ENCODE measurements at regions not wholly inside any gene's neighbourhood (a gene's known extent, or its start where the extent isn't known, plus 50 kb on each side); places are given as distances from the start of the nearest gene placed in this dataset.

DNA sequence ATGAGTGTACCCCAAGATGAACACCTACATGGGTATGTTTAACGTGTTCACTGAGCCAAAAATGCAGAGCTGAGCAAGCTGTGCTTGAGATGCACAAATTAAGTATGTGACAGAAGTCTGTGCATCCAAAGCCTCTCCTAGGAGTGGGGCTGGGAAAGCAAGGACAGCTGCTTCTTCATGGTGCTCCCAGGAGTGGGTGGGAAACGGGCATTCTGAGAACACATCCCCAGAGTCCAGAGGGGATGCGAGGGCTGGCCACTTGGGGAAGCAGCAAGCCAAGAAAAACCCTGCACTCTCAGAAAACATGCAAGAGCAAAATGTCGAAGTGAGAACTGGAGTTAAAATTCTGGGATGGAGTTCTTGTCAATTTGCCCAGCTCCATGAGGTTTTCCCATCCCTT, 414.3 kb downstream of the BCAT1 start:
- no peak overlapping the region for H3K27ac ChIP-seq (ENCODE audit: low read length)
- POLR2A ChIA-PET (ENCODE audit: unreplicated experiment), result no interaction called here
- no peak overlapping the region for H2AFZ ChIP-seq (ENCODE audit: low read length)
- H4K20me1 ChIP-seq (ENCODE audit: low read length), result no peaks in the 10 kb centered on the region
- H3K4me3 ChIP-seq (ENCODE audit: low read length), result no peak overlapping the region
- H3K27me3 ChIP-seq (ENCODE audit: low read length), result peaks cover 24% of the 10 kb centered on the region
- ATAC-seq, result no peak
- no peaks in the 10 kb centered on the region for H3K79me2 ChIP-seq (ENCODE audit: low read length)
- no peaks in the 10 kb centered on the region for H3K4me1 ChIP-seq (ENCODE audit: insufficient read depth, low read length)
- no peak overlapping the region for H3K9ac ChIP-seq (ENCODE audit: low read length)
- H3K9me2 ChIP-seq (replicated peaks; ENCODE audit: low read length), result no peaks in the 10 kb centered on the region
- TF ChIP-seq, protein P1, sequence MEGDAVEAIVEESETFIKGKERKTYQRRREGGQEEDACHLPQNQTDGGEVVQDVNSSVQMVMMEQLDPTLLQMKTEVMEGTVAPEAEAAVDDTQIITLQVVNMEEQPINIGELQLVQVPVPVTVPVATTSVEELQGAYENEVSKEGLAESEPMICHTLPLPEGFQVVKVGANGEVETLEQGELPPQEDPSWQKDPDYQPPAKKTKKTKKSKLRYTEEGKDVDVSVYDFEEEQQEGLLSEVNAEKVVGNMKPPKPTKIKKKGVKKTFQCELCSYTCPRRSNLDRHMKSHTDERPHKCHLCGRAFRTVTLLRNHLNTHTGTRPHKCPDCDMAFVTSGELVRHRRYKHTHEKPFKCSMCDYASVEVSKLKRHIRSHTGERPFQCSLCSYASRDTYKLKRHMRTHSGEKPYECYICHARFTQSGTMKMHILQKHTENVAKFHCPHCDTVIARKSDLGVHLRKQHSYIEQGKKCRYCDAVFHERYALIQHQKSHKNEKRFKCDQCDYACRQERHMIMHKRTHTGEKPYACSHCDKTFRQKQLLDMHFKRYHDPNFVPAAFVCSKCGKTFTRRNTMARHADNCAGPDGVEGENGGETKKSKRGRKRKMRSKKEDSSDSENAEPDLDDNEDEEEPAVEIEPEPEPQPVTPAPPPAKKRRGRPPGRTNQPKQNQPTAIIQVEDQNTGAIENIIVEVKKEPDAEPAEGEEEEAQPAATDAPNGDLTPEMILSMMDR (conservative IDR thresholded peaks at IDR 0.05; ENCODE audit: low read depth, low read length), result no peak
- TF ChIP-seq EZH2 (IDR thresholded peaks at IDR 0.05; ENCODE audit: low read length, unreplicated experiment) (no peak), EZH2phosphoT487 (IDR thresholded peaks at IDR 0.05; ENCODE audit: borderline replicate concordance, low read length) (no peak)
- H3K4me2 ChIP-seq (ENCODE audit: low read length), result no peak overlapping the region
- intact Hi-C loops (cut with micrococcal nuclease), result no loop called here
- no peak for DNase-seq
- no peaks in the 10 kb centered on the region for H3F3A ChIP-seq (ENCODE audit: low read length, unreplicated experiment)
- CTCF ChIA-PET, result no interaction called here
- no peaks in the 10 kb centered on the region for H3K9me3 ChIP-seq (ENCODE audit: low read length)
- no TSS peak for BruUV-seq (replicated peaks)
- H3K36me3 ChIP-seq (ENCODE audit: low read depth, low read length), result no peaks in the 10 kb centered on the region

DNA sequence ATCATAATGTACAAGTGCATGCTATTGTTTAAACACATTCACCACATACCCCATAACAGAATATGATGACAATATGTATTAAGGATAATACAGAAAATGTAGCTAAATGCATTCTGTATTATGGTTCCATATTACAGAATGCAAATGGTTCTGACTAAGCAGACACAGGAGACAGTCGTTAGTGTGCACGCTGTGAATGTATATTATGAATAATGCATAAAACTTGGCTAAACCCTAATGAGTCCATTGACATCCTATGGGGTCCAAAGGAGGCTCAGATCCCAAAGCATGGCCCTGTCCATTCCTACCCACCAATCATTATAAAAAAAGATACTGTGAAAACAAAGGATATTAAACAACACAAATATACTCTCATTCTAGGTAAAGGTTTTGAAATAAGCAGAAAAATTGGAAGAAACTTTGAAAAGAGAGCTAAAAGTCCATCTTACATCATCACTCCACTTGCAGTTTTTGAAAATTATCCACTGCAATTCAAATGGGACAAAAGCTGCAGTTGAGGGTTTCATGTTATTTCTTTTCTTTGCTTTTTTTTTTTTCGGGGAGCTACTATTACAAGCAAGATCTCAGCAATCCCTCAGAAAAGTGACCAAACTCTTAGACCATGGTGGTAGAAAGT, 415.1 kb downstream of the BCAT1 start:
- no TSS peak for BruUV-seq (replicated peaks)
- Histone ChIP-seq H3K27ac (ENCODE audit: low read length) (no peak overlapping the region), H3K4me2 (ENCODE audit: low read length) (no peak overlapping the region), H3F3A (ENCODE audit: low read length, unreplicated experiment) (no peaks in the 10 kb centered on the region), H3K27me3 (ENCODE audit: low read length) (peaks cover 31% of the 10 kb centered on the region), H3K79me2 (ENCODE audit: low read length) (no peaks in the 10 kb centered on the region), H3K9ac (ENCODE audit: low read length) (no peak overlapping the region), H3K4me1 (ENCODE audit: insufficient read depth, low read length) (no peaks in the 10 kb centered on the region), H2AFZ (ENCODE audit: low read length) (no peak overlapping the region), H3K4me3 (ENCODE audit: low read length) (no peak overlapping the region), H3K9me3 (ENCODE audit: low read length) (no peaks in the 10 kb centered on the region), H3K9me2 (replicated peaks; ENCODE audit: low read length) (no peaks in the 10 kb centered on the region), H4K20me1 (ENCODE audit: low read length) (no peaks in the 10 kb centered on the region), H3K36me3 (ENCODE audit: low read depth, low read length) (no peaks in the 10 kb centered on the region)
- ChIA-PET CTCF (no interaction called here), POLR2A (ENCODE audit: unreplicated experiment) (no interaction called here)
- intact Hi-C loops (cut with micrococcal nuclease), result no loop called here
- TF ChIP-seq, protein P1 (conservative IDR thresholded peaks at IDR 0.05; ENCODE audit: low read depth, low read length), result no peak
- TF ChIP-seq EZH2phosphoT487 (IDR thresholded peaks at IDR 0.05; ENCODE audit: borderline replicate concordance, low read length) (no peak), EZH2 (IDR thresholded peaks at IDR 0.05; ENCODE audit: low read length, unreplicated experiment) (no peak)
- ATAC-seq, result no peak
- no peak for DNase-seq

- CTCF ChIA-PET, result no interaction called here
- no peaks in the 10 kb centered on the region for H3K79me2 ChIP-seq (ENCODE audit: low read length)
- no peaks in the 10 kb centered on the region for H4K20me1 ChIP-seq (ENCODE audit: low read length)
- TF ChIP-seq, protein P1 (conservative IDR thresholded peaks at IDR 0.05; ENCODE audit: low read depth, low read length), result no peak
- TF ChIP-seq EZH2phosphoT487 (IDR thresholded peaks at IDR 0.05; ENCODE audit: borderline replicate concordance, low read length) (no peak), EZH2 (IDR thresholded peaks at IDR 0.05; ENCODE audit: low read length, unreplicated experiment) (no peak)
- DNase-seq (no peak), ATAC-seq (no peak)
- no peaks in the 10 kb centered on the region for H3K9me3 ChIP-seq (ENCODE audit: low read length)
- no peak overlapping the region for H3K4me2 ChIP-seq (ENCODE audit: low read length)
- H3K4me1 ChIP-seq (ENCODE audit: insufficient read depth, low read length), result no peaks in the 10 kb centered on the region
- H3K9me2 ChIP-seq (replicated peaks; ENCODE audit: low read length), result no peaks in the 10 kb centered on the region
- no peaks in the 10 kb centered on the region for H3K36me3 ChIP-seq (ENCODE audit: low read depth, low read length)
- POLR2A ChIA-PET (ENCODE audit: unreplicated experiment), result no interaction called here
- H3K9ac ChIP-seq (ENCODE audit: low read length), result no peak overlapping the region
- no peak overlapping the region for H3K27ac ChIP-seq (ENCODE audit: low read length)
- H3K4me3 ChIP-seq (ENCODE audit: low read length), result no peak overlapping the region
- no TSS peak for BruUV-seq (replicated peaks)
- intact Hi-C loops (cut with micrococcal nuclease), result no loop called here
- H3K27me3 ChIP-seq (ENCODE audit: low read length), result peaks cover 12% of the 10 kb centered on the region; the same call in 1 of the 2 replicates
- no peaks in the 10 kb centered on the region for H3F3A ChIP-seq (ENCODE audit: low read length, unreplicated experiment)
- H2AFZ ChIP-seq (ENCODE audit: low read length), result no peak overlapping the region
These were observed 418.2 kb downstream of the BCAT1 start for GRCh38 chr12:24530689-24531088.

All from PC-3 (cell line).